HCT116 (cell line): ENCODE measurements at regions not wholly inside any gene's neighbourhood (a gene's known extent, or its start where the extent isn't known, plus 50 kb on each side); places are given as distances from the start of the nearest gene placed in this dataset.

Experiments used
- ATAC-seq: fragments of 200-7000 bp; cut with Tn5 transposase; 2 replicates; pipeline ENCODE4 v1.9.1; 2020; ENCODE audit warnings: mild to moderate bottlenecking, moderate library complexity
- BruUV-seq: library from RNA; stranded (reverse); fragments of 400-500 nt; replicated peaks from 2 replicates; lab custom pipeline; 2021; lab: Mats Ljungman, UMichigan
- CTCF ChIA-PET: fragments of 300-600 bp; sonication (Branson Sonifier 250); formaldehyde crosslinking; loops from one replicate; lab custom pipeline; 2021; ENCODE audit warnings: antibody characterized with exemption; lab: Charles Lee
- POLR2A ChIA-PET: fragments of 300-600, 350-600 bp; sonication (Branson Sonifier 250); formaldehyde crosslinking; loops from one replicate; lab custom pipeline; 2021; ENCODE audit warnings: antibody characterized with exemption; lab: Charles Lee
- RAD21 ChIA-PET, 2 experiments: fragments of 300-600 bp; sonication (Branson Sonifier 250); formaldehyde crosslinking; loops; one replicate each; lab custom pipeline; 2023; ENCODE audit warnings: low total read pairs in 2 of 2; ENCODE audit not compliant: uncharacterized antibody in 2 of 2, unreplicated experiment in 2 of 2, low non-redundant PET in 1 of 2; lab: Charles Lee
- DNase-seq: peaks from one replicate; pipeline ENCODE4 v3.0.0-alpha.2; 2010; ENCODE audit warnings: low read depth, low spot score
- H2AFZ ChIP-seq: fragments of 200-600 bp; shearing (Covaris generic), sonication (generic); 2 replicates; pipeline ENCODE4 v1.6.1; 2017; ENCODE audit warnings: low read depth, mixed run types, mixed read lengths, antibody characterized with exemption, low read length; ENCODE audit not compliant: poor library complexity, severe bottlenecking
- H3K27ac ChIP-seq: 2 replicates; pipeline ENCODE4 v1.5.1; 2012; ENCODE audit warnings: low read depth, low read length
- H3K27me3 ChIP-seq: fragments of 200-600 bp; sonication (generic); 2 replicates; pipeline ENCODE4 v1.6.1; 2016; ENCODE audit warnings: mixed run types, low read length, mixed read lengths; ENCODE audit not compliant: insufficient read depth
- H3K36me3 ChIP-seq, 2 experiments: fragments of 200-500 bp in 1 of 2; fragments of 200-600 bp in 1 of 2; sonication (Bioruptor generic) in 1 of 2; sonication (generic) in 1 of 2; 2 replicates each; pipeline versions ENCODE4 v1.5.1 to v1.6.1; 2014 to 2016; ENCODE audit warnings: low read length in 2 of 2, inconsistent platforms in 1 of 2, mixed read lengths in 1 of 2, mixed run types in 1 of 2; ENCODE audit not compliant: insufficient read depth in 2 of 2, control insufficient read depth in 1 of 2
- H3K4me1 ChIP-seq, 2 experiments: fragments of 200-600 bp in 1 of 2; sonication (generic) in 1 of 2; 2 replicates each; pipeline versions ENCODE4 v1.5.1 to v1.6.1; 2012 to 2017; ENCODE audit warnings: low read length in 2 of 2, inconsistent platforms in 1 of 2, mild to moderate bottlenecking in 1 of 2, mixed read lengths in 1 of 2, mixed run types in 1 of 2, moderate library complexity in 1 of 2; ENCODE audit not compliant: insufficient read depth in 2 of 2, control insufficient read depth in 1 of 2
- H3K4me2 ChIP-seq: fragments of 200-600 bp; sonication (generic); 2 replicates; pipeline ENCODE4 v1.6.1; 2017; ENCODE audit warnings: mixed run types, low read length, mixed read lengths
- H3K4me3 ChIP-seq, 2 experiments: fragments of 200-600 bp in 1 of 2; sonication (generic) in 1 of 2; replicated peaks in 1 of 2; 2 replicates each; pipeline ENCODE4 v1.5.1; 2011 to 2016; ENCODE audit warnings: low read length in 2 of 2, control low read depth in 1 of 2, low read depth in 1 of 2, mild to moderate bottlenecking in 1 of 2, mixed read lengths in 1 of 2, mixed run types in 1 of 2
- H3K79me2 ChIP-seq: fragments of 200-600 bp; sonication (generic); 2 replicates; pipeline ENCODE4 v1.6.1; 2017; ENCODE audit warnings: mild to moderate bottlenecking, mixed run types, low read length, moderate library complexity, mixed read lengths; ENCODE audit not compliant: insufficient read depth
- H3K9ac ChIP-seq: fragments of 200-600 bp; sonication (generic); 2 replicates; pipeline ENCODE4 v1.6.1; 2016; ENCODE audit warnings: low read length, mixed read lengths
- H3K9me2 ChIP-seq: fragments of 200-600 bp; sonication (generic), shearing (Covaris generic); 2 replicates; pipeline ENCODE4 v1.6.1; 2017; ENCODE audit warnings: mixed run types, mild to moderate bottlenecking, moderate library complexity; ENCODE audit not compliant: insufficient read depth
- H3K9me3 ChIP-seq, 2 experiments: fragments of 200-500 bp in 1 of 2; fragments of 200-600 bp in 1 of 2; sonication (Bioruptor generic) in 1 of 2; sonication (generic) in 1 of 2; 2 replicates each; pipeline ENCODE4 v1.6.1; 2014 to 2017; ENCODE audit warnings: low read length in 2 of 2, mixed read lengths in 2 of 2, inconsistent platforms in 1 of 2, low read depth in 1 of 2, mild to moderate bottlenecking in 1 of 2, mixed run types in 1 of 2, moderate library complexity in 1 of 2; ENCODE audit not compliant: control insufficient read depth in 1 of 2, insufficient read depth in 1 of 2
- H4K20me1 ChIP-seq: fragments of 200-600 bp; sonication (generic), shearing (Covaris generic); 2 replicates; pipeline ENCODE4 v1.6.1; 2017; ENCODE audit warnings: mixed run types, mild to moderate bottlenecking, moderate library complexity; ENCODE audit not compliant: insufficient read depth
- ATF3 ChIP-seq: IDR thresholded peaks from 2 replicates; pipeline ENCODE4 v1.6.1; 2012
- EGR1 ChIP-seq: IDR thresholded peaks from 2 replicates; pipeline ENCODE4 v1.6.1; 2012; ENCODE audit warnings: low read depth
- ELF1 ChIP-seq: IDR thresholded peaks from 2 replicates; pipeline ENCODE4 v1.6.1; 2012; ENCODE audit warnings: low read depth, borderline replicate concordance
- EZH2 ChIP-seq: fragments of 200-600 bp; sonication (generic); IDR thresholded peaks from 2 replicates; pipeline ENCODE4 v1.6.1; 2017; ENCODE audit warnings: antibody characterized with exemption, mixed run types
- EZH2phosphoT487 ChIP-seq: fragments of 200-600 bp; IDR thresholded peaks from 2 replicates; pipeline ENCODE4 v1.6.1; 2018; ENCODE audit warnings: antibody characterized with exemption, borderline replicate concordance
- FOSL1 ChIP-seq: IDR thresholded peaks from 2 replicates; pipeline ENCODE4 v1.6.1; 2012; ENCODE audit warnings: low read depth
- POLR2A ChIP-seq: IDR thresholded peaks from 2 replicates; pipeline ENCODE4 v1.7.0; 2011; ENCODE audit warnings: borderline replicate concordance; ENCODE audit not compliant: insufficient read depth, insufficient read length; ENCODE audit errors: extremely low read depth
- POLR2AphosphoS5 ChIP-seq: IDR thresholded peaks from 2 replicates; pipeline ENCODE4 v1.6.1; 2011; ENCODE audit warnings: mild to moderate bottlenecking, low read depth, low read length, moderate library complexity
- SP1 ChIP-seq: IDR thresholded peaks from 2 replicates; pipeline ENCODE4 v1.6.1; 2012; ENCODE audit warnings: low read depth
- SRF ChIP-seq: IDR thresholded peaks from 2 replicates; pipeline ENCODE4 v1.6.1; 2012; ENCODE audit warnings: low read depth
- TCF7L2 ChIP-seq: IDR thresholded peaks from 2 replicates; pipeline ENCODE4 v1.7.0; 2011; ENCODE audit warnings: borderline replicate concordance, inconsistent platforms; ENCODE audit not compliant: insufficient read depth, insufficient read length; ENCODE audit errors: extremely low read depth
- YY1 ChIP-seq: IDR thresholded peaks from 2 replicates; pipeline ENCODE4 v1.6.1; 2011; ENCODE audit warnings: low read length, low read depth, moderate library complexity, mild to moderate bottlenecking; ENCODE audit not compliant: insufficient replicate concordance; ENCODE audit errors: extremely low read depth
- ZBTB33 ChIP-seq: IDR thresholded peaks from 2 replicates; pipeline ENCODE4 v1.6.1; 2011; ENCODE audit warnings: mild to moderate bottlenecking, low read length, moderate library complexity; ENCODE audit not compliant: insufficient replicate concordance; ENCODE audit errors: extremely low read depth
- ZFX ChIP-seq: fragments of 450-650 bp; IDR thresholded peaks from 2 replicates; pipeline ENCODE4 v1.6.1; 2017
- ZNF274 ChIP-seq: fragments of 200-500 bp; sonication (Bioruptor generic); IDR thresholded peaks from 2 replicates; pipeline ENCODE4 v1.6.1; 2014; ENCODE audit warnings: mild to moderate bottlenecking, low read depth, low read length, inconsistent platforms
- intact Hi-C: fragments of 100-400 bp; cut with micrococcal nuclease; formaldehyde crosslinking; loops from 2 replicates; pipeline ENCODE4 v1.10.0; 2022
- TF ChIP-seq, protein P1 (sequence below), 3 experiments: fragments of 200-600 bp in 1 of 3; sonication (generic) in 1 of 3; IDR thresholded peaks in 2 of 3; conservative IDR thresholded peaks in 1 of 3; 2 replicates each; pipeline ENCODE4 v1.5.1; 2012 to 2017; ENCODE audit warnings: low read depth in 2 of 3, low read length in 2 of 3, antibody characterized with exemption in 1 of 3, borderline replicate concordance in 1 of 3, control low read depth in 1 of 3, mild to moderate bottlenecking in 1 of 3, mixed read lengths in 1 of 3, mixed run types in 1 of 3, moderate library complexity in 1 of 3; ENCODE audit not compliant: insufficient read depth in 1 of 3
- TF ChIP-seq, protein P2 (sequence below): IDR thresholded peaks from 2 replicates; pipeline ENCODE4 v1.6.1; 2012; ENCODE audit warnings: low read depth

DNA sequence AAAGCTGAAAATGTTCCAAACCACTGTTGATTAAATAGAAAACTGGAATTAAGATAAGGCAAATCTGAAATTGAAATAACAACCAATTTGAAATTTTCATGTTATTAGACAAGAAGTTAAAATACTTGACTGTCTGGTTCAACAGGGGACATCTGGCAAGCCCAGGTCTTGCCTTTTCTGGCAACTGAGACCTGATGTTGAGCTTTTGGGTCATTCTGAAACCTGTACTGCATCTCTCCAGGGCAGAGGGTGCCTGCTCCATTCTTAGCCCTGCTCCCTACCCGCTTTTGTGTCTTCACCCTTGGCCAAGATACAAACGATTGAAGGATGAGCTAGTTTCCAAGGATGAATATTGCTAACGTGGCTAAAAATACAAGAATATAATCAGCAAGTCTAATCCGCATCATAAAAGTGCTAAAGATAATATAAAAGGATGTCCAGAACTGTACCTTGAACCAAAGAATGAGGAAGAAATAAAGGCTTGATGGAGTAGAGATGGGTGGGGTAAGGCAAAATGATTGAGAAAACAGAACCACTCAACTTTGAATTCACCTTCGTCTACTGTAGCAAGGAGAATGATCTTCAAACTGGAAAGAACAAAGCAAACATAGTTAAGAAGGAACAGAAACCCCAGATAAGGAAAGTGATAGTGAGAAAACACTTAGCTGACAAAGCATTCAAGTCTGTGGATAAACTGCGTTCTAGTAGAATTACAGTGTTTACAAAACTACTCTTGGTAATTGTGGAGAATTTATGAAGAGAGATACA, 109.8 kb upstream of the MAN1A1 start:
- Histone ChIP-seq H3K36me3 (no peaks in the 10 kb centered on the region), H3K79me2 (no peaks in the 10 kb centered on the region), H2AFZ (no peak overlapping the region), H3K27ac (no peak overlapping the region), H3K27me3 (no peaks in the 10 kb centered on the region), H3K4me1 (no peaks in the 10 kb centered on the region), H3K4me2 (no peak overlapping the region), H3K9ac (no peak overlapping the region), H3K9me3 (no peaks in the 10 kb centered on the region), H3K4me3 (no peak overlapping the region), H4K20me1 (no peaks in the 10 kb centered on the region)
- no TSS peak for BruUV-seq
- ATAC-seq = no peak
- ChIA-PET POLR2A (no interaction called here), CTCF (no interaction called here), RAD21 (no interaction called here)
- DNase-seq = no peak
- intact Hi-C loops = no loop called here
- no peak for TF ChIP-seq FOSL1
- no peak for TF ChIP-seq POLR2A
- TF ChIP-seq SRF = no peak
- TF ChIP-seq, protein P1, sequence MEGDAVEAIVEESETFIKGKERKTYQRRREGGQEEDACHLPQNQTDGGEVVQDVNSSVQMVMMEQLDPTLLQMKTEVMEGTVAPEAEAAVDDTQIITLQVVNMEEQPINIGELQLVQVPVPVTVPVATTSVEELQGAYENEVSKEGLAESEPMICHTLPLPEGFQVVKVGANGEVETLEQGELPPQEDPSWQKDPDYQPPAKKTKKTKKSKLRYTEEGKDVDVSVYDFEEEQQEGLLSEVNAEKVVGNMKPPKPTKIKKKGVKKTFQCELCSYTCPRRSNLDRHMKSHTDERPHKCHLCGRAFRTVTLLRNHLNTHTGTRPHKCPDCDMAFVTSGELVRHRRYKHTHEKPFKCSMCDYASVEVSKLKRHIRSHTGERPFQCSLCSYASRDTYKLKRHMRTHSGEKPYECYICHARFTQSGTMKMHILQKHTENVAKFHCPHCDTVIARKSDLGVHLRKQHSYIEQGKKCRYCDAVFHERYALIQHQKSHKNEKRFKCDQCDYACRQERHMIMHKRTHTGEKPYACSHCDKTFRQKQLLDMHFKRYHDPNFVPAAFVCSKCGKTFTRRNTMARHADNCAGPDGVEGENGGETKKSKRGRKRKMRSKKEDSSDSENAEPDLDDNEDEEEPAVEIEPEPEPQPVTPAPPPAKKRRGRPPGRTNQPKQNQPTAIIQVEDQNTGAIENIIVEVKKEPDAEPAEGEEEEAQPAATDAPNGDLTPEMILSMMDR (IDR thresholded peaks at IDR 0.05 in 2 of 3, conservative IDR thresholded peaks at IDR 0.05 in 1 of 3; ENCODE audit: borderline replicate concordance in 1 of 3, insufficient read depth in 1 of 3, low read depth in 2 of 3, low read length in 2 of 3) = no peak
- TF ChIP-seq ZFX = no peak
- no peak for TF ChIP-seq TCF7L2
- no peak for TF ChIP-seq EZH2
- no peak for TF ChIP-seq EGR1
- no peak for TF ChIP-seq ELF1
- no peak for TF ChIP-seq ZBTB33
- no peak for TF ChIP-seq EZH2phosphoT487
- TF ChIP-seq ZNF274 = no peak
- no peak for TF ChIP-seq SP1
- TF ChIP-seq, protein P2, sequence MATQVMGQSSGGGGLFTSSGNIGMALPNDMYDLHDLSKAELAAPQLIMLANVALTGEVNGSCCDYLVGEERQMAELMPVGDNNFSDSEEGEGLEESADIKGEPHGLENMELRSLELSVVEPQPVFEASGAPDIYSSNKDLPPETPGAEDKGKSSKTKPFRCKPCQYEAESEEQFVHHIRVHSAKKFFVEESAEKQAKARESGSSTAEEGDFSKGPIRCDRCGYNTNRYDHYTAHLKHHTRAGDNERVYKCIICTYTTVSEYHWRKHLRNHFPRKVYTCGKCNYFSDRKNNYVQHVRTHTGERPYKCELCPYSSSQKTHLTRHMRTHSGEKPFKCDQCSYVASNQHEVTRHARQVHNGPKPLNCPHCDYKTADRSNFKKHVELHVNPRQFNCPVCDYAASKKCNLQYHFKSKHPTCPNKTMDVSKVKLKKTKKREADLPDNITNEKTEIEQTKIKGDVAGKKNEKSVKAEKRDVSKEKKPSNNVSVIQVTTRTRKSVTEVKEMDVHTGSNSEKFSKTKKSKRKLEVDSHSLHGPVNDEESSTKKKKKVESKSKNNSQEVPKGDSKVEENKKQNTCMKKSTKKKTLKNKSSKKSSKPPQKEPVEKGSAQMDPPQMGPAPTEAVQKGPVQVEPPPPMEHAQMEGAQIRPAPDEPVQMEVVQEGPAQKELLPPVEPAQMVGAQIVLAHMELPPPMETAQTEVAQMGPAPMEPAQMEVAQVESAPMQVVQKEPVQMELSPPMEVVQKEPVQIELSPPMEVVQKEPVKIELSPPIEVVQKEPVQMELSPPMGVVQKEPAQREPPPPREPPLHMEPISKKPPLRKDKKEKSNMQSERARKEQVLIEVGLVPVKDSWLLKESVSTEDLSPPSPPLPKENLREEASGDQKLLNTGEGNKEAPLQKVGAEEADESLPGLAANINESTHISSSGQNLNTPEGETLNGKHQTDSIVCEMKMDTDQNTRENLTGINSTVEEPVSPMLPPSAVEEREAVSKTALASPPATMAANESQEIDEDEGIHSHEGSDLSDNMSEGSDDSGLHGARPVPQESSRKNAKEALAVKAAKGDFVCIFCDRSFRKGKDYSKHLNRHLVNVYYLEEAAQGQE = no peak
- no peak for TF ChIP-seq ATF3
- no peak for TF ChIP-seq POLR2AphosphoS5
- TF ChIP-seq YY1 = no peak
- TF ChIP-seq, all 23 proteins: peak for 0
- H3K9me2 ChIP-seq = no peaks in the 10 kb centered on the region
